Osteocyte (in vitro differentiated cells): ENCODE measurements at regions not wholly inside any gene's neighbourhood (a gene's known extent, or its start where the extent isn't known, plus 50 kb on each side); places are given as distances from the start of the nearest gene placed in this dataset.
A peak's percentile ranks its signal among the peaks of the same experiment; 100 is the strongest.

Experiments used
- DNase-seq: peaks from one replicate; pipeline ENCODE4 v3.0.0; 2021; ENCODE audit warnings: mixed read lengths; ENCODE audit not compliant: unreplicated experiment; ENCODE audit errors: extremely low spot score
- H3K27ac Mint-ChIP-seq: one replicate; pipeline ENCODE4 v1.8.0; 2021; ENCODE audit warnings: mild to moderate bottlenecking, mixed read lengths; ENCODE audit not compliant: unreplicated experiment
- H3K27me3 Mint-ChIP-seq: one replicate; pipeline ENCODE4 v1.8.0; 2021; ENCODE audit warnings: mixed read lengths; ENCODE audit not compliant: unreplicated experiment
- H3K36me3 Mint-ChIP-seq: one replicate; pipeline ENCODE4 v1.8.0; 2021; ENCODE audit warnings: mixed read lengths; ENCODE audit not compliant: unreplicated experiment
- H3K4me1 Mint-ChIP-seq: one replicate; pipeline ENCODE4 v1.8.0; 2021; ENCODE audit warnings: mixed read lengths; ENCODE audit not compliant: unreplicated experiment
- H3K4me3 Mint-ChIP-seq: one replicate; pipeline ENCODE4 v1.8.0; 2021; ENCODE audit warnings: mild to moderate bottlenecking, moderate library complexity, mixed read lengths; ENCODE audit not compliant: unreplicated experiment
- H3K9me3 Mint-ChIP-seq: one replicate; pipeline ENCODE4 v1.8.0; 2021; ENCODE audit warnings: mixed read lengths; ENCODE audit not compliant: unreplicated experiment
- TF ChIP-seq, protein P1 (sequence below): fragments of 200-600 bp; sonication (generic); IDR thresholded peaks from 2 replicates; pipeline ENCODE4 v1.5.0; 2021; ENCODE audit warnings: antibody characterized with exemption, mild to moderate bottlenecking, moderate library complexity

DNA sequence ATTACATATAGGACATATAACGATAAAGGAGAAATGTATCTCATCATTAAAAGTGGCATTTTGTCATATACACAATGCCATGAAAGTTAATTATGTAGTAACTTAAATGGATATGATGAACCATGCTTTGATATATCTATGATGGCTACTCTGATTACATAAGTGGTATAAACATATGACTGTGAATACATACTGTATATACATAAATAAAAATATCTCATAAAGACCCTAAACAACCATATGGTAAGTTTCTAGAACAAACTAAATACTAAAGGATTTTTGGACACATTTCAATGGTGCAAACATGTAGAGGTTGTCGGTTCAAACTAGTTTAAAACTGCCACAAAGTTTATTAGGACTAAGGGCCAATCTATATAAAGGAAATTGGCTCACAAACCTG, 849.6 kb upstream of the INTU start:
- Mint-ChIP-seq H3K36me3 (no peaks in the 10 kb centered on the region), H3K4me1 (peaks cover 5% of the 10 kb centered on the region), H3K27ac (no peak overlapping the region), H3K27me3 (no peaks in the 10 kb centered on the region), H3K9me3 (no peaks in the 10 kb centered on the region), H3K4me3 (no peak overlapping the region)
- no peak for DNase-seq
- TF ChIP-seq, protein P1, sequence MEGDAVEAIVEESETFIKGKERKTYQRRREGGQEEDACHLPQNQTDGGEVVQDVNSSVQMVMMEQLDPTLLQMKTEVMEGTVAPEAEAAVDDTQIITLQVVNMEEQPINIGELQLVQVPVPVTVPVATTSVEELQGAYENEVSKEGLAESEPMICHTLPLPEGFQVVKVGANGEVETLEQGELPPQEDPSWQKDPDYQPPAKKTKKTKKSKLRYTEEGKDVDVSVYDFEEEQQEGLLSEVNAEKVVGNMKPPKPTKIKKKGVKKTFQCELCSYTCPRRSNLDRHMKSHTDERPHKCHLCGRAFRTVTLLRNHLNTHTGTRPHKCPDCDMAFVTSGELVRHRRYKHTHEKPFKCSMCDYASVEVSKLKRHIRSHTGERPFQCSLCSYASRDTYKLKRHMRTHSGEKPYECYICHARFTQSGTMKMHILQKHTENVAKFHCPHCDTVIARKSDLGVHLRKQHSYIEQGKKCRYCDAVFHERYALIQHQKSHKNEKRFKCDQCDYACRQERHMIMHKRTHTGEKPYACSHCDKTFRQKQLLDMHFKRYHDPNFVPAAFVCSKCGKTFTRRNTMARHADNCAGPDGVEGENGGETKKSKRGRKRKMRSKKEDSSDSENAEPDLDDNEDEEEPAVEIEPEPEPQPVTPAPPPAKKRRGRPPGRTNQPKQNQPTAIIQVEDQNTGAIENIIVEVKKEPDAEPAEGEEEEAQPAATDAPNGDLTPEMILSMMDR = no peak

DNA sequence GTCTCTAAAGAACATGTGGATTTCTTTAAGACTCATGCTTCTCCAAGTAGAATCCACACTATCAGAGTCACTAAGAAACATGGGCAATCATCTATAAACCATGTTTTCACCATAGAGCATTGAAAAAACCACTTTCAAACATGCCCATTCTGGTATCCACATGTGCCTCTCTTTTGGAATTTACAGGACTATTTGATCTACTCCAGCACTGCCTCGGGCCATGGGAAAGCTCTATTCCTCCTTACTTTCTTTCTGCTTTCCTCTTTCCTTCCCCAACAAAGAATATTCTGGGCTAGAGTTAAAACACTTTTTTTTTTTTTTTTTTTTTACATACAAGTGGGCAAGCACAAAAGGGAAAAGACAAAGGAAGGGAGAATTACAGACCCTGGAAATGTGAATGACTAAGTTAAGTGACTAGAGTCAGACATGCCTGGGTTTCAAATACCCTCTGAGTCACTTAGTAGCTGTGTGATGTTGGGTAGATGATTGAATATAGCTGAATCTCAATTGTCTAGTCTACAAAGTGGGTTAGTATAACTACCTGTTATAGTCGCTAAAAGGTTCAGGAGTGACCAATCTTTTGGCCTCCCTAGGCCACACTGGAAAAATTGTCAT, 847.7 kb upstream of the INTU start:
- Mint-ChIP-seq H3K4me1 (peaks cover 2% of the 10 kb centered on the region), H3K36me3 (no peaks in the 10 kb centered on the region), H3K9me3 (no peaks in the 10 kb centered on the region), H3K27me3 (no peaks in the 10 kb centered on the region), H3K27ac (no peak overlapping the region), H3K4me3 (no peak overlapping the region)
- TF ChIP-seq, protein P1 = no peak
- no peak for DNase-seq

DNA sequence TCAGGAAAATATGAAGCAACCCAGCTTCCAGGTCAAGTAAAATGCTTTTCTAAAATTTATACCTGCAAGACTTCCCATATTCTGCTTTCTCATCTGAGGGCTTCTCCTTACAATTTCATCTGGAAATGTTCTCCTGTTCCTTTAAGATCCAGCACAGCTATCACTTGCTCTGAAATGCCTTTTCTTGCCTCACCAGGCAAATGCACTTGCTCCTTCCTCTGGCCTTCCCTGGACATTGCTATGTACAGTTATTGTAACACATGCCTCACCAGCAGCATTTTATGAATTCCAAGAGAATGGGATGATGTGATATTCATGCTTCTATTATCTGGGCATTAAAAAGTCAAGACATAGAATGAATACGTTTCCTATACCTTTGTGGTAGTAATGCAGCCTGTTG, 842.1 kb upstream of the INTU start:
- H3K27me3 Mint-ChIP-seq = no peaks in the 10 kb centered on the region
- H3K4me1 Mint-ChIP-seq = no peaks in the 10 kb centered on the region
- no peak overlapping the region for H3K4me3 Mint-ChIP-seq
- TF ChIP-seq, protein P1 = peak; percentile 17
- no peak overlapping the region for H3K27ac Mint-ChIP-seq
- no peak for DNase-seq
- H3K36me3 Mint-ChIP-seq = no peaks in the 10 kb centered on the region
- H3K9me3 Mint-ChIP-seq = no peaks in the 10 kb centered on the region

DNA sequence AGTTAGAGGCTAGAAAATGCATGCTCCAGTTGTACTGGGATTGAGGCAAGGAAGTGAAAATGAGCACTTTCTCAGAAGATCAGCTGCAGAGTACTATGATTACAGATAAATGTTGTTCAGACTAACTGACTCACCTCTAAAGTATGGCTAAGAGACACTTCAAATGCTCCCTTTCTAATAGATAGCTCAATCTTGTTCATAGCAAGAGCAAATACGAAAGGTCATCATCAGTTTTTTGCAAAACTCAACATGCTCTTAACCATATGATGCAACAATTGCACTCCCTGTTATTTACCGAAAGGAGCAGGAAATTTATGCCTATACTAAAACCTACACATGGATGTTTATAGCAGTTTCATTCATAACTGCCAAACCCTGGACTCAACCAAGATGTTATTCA, 838.4 kb upstream of the INTU start:
- Mint-ChIP-seq H3K27ac (no peak overlapping the region), H3K9me3 (no peaks in the 10 kb centered on the region), H3K27me3 (no peaks in the 10 kb centered on the region), H3K4me3 (no peak overlapping the region), H3K4me1 (peaks cover 4% of the 10 kb centered on the region), H3K36me3 (no peaks in the 10 kb centered on the region)
- DNase-seq = no peak
- TF ChIP-seq, protein P1 = no peak

DNA sequence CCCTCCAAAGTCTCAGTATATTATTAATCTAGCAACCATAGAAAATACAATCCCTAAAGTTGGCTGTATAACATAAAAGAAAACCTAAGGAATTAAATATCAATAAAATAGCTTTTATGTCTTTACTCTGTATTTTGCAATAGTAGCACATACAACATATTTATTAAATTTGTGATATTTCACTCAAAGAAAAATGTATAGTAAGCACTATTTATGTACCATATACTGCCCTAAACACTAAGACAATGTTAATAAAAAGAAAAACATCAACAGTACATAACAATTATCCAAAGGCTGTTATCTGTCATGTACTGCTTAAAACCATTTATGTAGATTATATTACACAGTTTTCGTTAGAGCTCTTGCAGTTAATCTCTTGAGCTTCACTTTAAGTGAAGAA, 834.5 kb upstream of the INTU start:
- Mint-ChIP-seq H3K4me3 (no peak overlapping the region), H3K27me3 (no peaks in the 10 kb centered on the region), H3K4me1 (peaks cover 22% of the 10 kb centered on the region), H3K36me3 (no peaks in the 10 kb centered on the region), H3K9me3 (no peaks in the 10 kb centered on the region), H3K27ac (no peak overlapping the region)
- TF ChIP-seq, protein P1 = no peak
- DNase-seq = no peak
